Suprapubic skin (tissue), 4 donors: ENCODE measurements at regions not wholly inside any gene's neighbourhood (a gene's known extent, or its start where the extent isn't known, plus 50 kb on each side); places are given as distances from the start of the nearest gene placed in this dataset.

Experiments
- EP300 ChIP-seq: sonication (generic); formaldehyde crosslinking; IDR thresholded peaks from one replicate; pipeline ENCODE4 v1.6.1; 2017; ENCODE audit warnings: antibody characterized with exemption
- POLR2A ChIP-seq, 2 donors: fragments of 450-650 bp; IDR thresholded peaks; one replicate each; pipeline ENCODE4 v1.6.1; 2017; ENCODE audit warnings: antibody characterized with exemption in 2 of 2, mild to moderate bottlenecking in 2 of 2, moderate library complexity in 2 of 2
- POLR2AphosphoS5 ChIP-seq, 3 donors: sonication (generic); formaldehyde crosslinking; IDR thresholded peaks; one replicate each; pipeline ENCODE4 v1.6.1; 2017; ENCODE audit warnings: antibody characterized with exemption in 3 of 3

DNA sequence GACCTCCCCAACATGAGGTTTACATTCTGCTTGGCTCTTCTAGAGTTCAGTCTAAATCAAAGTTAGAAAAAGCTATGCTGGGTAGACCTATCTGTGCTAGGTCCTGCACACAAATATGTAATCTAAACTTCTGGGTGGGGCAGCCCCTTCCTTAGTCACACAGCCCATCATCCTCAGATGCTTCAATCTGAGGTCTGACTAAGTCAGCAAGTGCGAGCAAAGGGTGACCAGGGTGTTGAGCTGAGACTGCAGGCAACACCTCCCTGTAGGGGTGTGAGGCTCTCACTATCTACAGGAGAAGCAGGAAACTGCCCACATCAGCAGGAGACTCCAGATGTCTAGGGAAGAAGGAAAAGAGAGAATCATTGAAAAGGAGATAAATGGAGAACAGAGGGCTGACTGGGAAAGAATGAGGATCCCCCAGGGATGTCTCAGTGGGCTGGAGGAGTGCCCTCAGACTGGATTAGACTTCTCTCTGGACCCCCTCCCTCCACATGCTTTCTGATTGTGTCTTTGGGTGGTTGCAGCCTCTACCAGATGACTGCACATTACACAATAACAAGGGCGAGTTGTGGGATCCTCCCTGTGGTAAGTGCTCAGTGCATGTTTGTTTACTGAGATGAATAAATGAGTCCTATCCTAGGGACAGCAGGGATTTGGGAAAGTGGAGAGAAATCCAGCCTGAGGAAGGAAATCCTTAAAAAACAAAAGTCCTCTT, 266.2 kb upstream of the PLET1 start:
- TF ChIP-seq POLR2AphosphoS5 (IDR thresholded peaks at IDR 0.05): no peak
- TF ChIP-seq POLR2A (IDR thresholded peaks at IDR 0.05): no peak
- TF ChIP-seq EP300: no peak
